K562 (cell line): ENCODE measurements at regions not wholly inside any gene's neighbourhood (a gene's known extent, or its start where the extent isn't known, plus 50 kb on each side); places are given as distances from the start of the nearest gene placed in this dataset.

Experiments
- ETS2 ChIP-seq: IDR thresholded peaks from 2 replicates; pipeline ENCODE4 v1.6.1; 2016; ENCODE audit warnings: borderline replicate concordance, missing genetic modification characterization, mild to moderate bottlenecking, moderate library complexity, missing compliant biosample characterization; ENCODE audit not compliant: poor library complexity, severe bottlenecking
- TCF7 ChIP-seq: sonication (generic); IDR thresholded peaks from 2 replicates; pipeline ENCODE4 v1.6.1; 2016; ENCODE audit warnings: antibody characterized with exemption, borderline replicate concordance
- ZC3H11A ChIP-seq: IDR thresholded peaks from 2 replicates; pipeline ENCODE4 v1.6.1; 2012; ENCODE audit warnings: low read depth, low read length, improper control_type of control experiment
- ZEB2 ChIP-seq: fragments of 450-650 bp; IDR thresholded peaks from 2 replicates; pipeline ENCODE4 v1.6.1; 2016
- TF ChIP-seq, protein P1 (sequence below): sonication (generic); formaldehyde crosslinking; IDR thresholded peaks from 2 replicates; pipeline ENCODE4 v1.8.1; 2022; ENCODE audit warnings: missing genetic modification reagents
- TF ChIP-seq, protein P2 (sequence below), 3 experiments: IDR thresholded peaks in 2 of 3; conservative IDR thresholded peaks in 1 of 3; 2 replicates each; pipeline ENCODE4 v1.5.1; 2011 to 2012; ENCODE audit warnings: low read length in 3 of 3, mild to moderate bottlenecking in 3 of 3, control low read depth in 2 of 3, improper control_type of control experiment in 1 of 3, inconsistent platforms in 1 of 3, low read depth in 1 of 3, mixed read lengths in 1 of 3, moderate library complexity in 1 of 3; ENCODE audit not compliant: insufficient read depth in 2 of 3
- TF ChIP-seq, protein P3 (sequence below): fragments of 450-650 bp; IDR thresholded peaks from 2 replicates; pipeline ENCODE4 v1.6.1; 2016; ENCODE audit warnings: mild to moderate bottlenecking
- TF ChIP-seq, protein P4 (sequence below): fragments of 450-650 bp; IDR thresholded peaks from 2 replicates; pipeline ENCODE4 v1.6.1; 2018; ENCODE audit not compliant: partially characterized antibody

DNA sequence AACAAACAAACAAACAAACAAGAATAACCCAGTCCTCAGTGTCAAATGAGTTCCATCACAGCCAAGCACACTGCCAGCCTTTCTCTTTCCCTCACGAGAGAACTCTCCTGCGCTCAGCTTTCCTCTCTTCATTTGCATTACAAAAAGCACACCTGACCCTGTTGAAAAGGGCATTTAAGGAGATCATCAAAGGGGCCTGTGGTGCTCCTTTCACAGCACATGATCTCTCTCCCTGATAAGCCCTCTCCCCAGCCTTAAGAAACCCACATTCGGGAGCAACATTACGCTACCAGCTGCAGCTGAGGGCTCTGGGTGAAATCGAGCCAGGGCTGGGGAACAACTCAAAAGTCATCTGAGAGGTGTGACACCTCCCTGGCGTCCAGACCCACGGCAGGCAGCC is 165.6 kb upstream of the TMCC3 start (continued):
- TF ChIP-seq, protein P1, sequence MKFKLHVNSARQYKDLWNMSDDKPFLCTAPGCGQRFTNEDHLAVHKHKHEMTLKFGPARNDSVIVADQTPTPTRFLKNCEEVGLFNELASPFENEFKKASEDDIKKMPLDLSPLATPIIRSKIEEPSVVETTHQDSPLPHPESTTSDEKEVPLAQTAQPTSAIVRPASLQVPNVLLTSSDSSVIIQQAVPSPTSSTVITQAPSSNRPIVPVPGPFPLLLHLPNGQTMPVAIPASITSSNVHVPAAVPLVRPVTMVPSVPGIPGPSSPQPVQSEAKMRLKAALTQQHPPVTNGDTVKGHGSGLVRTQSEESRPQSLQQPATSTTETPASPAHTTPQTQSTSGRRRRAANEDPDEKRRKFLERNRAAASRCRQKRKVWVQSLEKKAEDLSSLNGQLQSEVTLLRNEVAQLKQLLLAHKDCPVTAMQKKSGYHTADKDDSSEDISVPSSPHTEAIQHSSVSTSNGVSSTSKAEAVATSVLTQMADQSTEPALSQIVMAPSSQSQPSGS, result no peak
- TF ChIP-seq ZEB2 (no peak), ETS2 (no peak), TCF7 (no peak), ZC3H11A (no peak)
- TF ChIP-seq, protein P2, sequence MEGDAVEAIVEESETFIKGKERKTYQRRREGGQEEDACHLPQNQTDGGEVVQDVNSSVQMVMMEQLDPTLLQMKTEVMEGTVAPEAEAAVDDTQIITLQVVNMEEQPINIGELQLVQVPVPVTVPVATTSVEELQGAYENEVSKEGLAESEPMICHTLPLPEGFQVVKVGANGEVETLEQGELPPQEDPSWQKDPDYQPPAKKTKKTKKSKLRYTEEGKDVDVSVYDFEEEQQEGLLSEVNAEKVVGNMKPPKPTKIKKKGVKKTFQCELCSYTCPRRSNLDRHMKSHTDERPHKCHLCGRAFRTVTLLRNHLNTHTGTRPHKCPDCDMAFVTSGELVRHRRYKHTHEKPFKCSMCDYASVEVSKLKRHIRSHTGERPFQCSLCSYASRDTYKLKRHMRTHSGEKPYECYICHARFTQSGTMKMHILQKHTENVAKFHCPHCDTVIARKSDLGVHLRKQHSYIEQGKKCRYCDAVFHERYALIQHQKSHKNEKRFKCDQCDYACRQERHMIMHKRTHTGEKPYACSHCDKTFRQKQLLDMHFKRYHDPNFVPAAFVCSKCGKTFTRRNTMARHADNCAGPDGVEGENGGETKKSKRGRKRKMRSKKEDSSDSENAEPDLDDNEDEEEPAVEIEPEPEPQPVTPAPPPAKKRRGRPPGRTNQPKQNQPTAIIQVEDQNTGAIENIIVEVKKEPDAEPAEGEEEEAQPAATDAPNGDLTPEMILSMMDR (IDR thresholded peaks at IDR 0.05 in 2 of 3, conservative IDR thresholded peaks at IDR 0.05 in 1 of 3; ENCODE audit: insufficient read depth in 2 of 3, low read depth in 1 of 3, low read length in 3 of 3), result no peak
- TF ChIP-seq, protein P3, sequence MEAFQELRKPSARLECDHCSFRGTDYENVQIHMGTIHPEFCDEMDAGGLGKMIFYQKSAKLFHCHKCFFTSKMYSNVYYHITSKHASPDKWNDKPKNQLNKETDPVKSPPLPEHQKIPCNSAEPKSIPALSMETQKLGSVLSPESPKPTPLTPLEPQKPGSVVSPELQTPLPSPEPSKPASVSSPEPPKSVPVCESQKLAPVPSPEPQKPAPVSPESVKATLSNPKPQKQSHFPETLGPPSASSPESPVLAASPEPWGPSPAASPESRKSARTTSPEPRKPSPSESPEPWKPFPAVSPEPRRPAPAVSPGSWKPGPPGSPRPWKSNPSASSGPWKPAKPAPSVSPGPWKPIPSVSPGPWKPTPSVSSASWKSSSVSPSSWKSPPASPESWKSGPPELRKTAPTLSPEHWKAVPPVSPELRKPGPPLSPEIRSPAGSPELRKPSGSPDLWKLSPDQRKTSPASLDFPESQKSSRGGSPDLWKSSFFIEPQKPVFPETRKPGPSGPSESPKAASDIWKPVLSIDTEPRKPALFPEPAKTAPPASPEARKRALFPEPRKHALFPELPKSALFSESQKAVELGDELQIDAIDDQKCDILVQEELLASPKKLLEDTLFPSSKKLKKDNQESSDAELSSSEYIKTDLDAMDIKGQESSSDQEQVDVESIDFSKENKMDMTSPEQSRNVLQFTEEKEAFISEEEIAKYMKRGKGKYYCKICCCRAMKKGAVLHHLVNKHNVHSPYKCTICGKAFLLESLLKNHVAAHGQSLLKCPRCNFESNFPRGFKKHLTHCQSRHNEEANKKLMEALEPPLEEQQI, result no peak
- TF ChIP-seq, protein P4, sequence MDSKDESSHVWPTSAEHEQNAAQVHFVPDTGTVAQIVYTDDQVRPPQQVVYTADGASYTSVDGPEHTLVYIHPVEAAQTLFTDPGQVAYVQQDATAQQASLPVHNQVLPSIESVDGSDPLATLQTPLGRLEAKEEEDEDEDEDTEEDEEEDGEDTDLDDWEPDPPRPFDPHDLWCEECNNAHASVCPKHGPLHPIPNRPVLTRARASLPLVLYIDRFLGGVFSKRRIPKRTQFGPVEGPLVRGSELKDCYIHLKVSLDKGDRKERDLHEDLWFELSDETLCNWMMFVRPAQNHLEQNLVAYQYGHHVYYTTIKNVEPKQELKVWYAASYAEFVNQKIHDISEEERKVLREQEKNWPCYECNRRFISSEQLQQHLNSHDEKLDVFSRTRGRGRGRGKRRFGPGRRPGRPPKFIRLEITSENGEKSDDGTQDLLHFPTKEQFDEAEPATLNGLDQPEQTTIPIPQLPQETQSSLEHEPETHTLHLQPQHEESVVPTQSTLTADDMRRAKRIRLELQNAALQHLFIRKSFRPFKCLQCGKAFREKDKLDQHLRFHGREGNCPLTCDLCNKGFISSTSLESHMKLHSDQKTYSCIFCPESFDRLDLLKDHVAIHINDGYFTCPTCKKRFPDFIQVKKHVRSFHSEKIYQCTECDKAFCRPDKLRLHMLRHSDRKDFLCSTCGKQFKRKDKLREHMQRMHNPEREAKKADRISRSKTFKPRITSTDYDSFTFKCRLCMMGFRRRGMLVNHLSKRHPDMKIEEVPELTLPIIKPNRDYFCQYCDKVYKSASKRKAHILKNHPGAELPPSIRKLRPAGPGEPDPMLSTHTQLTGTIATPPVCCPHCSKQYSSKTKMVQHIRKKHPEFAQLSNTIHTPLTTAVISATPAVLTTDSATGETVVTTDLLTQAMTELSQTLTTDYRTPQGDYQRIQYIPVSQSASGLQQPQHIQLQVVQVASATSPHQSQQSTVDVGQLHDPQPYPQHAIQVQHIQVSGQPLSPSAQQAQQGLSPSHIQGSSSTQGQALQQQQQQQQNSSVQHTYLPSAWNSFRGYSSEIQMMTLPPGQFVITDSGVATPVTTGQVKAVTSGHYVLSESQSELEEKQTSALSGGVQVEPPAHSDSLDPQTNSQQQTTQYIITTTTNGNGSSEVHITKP, result no peak
